GM19468 (cell line): ENCODE measurements at regions not wholly inside any gene's neighbourhood (a gene's known extent, or its start where the extent isn't known, plus 50 kb on each side); places are given as distances from the start of the nearest gene placed in this dataset.

Source experiments
- ATAC-seq: cut with Tn5 transposase; IDR thresholded peaks from one replicate; pipeline ENCODE4 v1.9.1; 2021; ENCODE audit warnings: mild to moderate bottlenecking, moderate library complexity, moderate number of reproducible peaks; ENCODE audit not compliant: unreplicated experiment; ENCODE audit errors: extremely low read depth

- no peak for ATAC-seq
Observed at GRCh38 chr18:64546451-64546850, 397.6 kb upstream of the LINC00305 start.

- no peak for ATAC-seq
Observed at GRCh38 chr18:64539847-64540246, 391.0 kb upstream of the LINC00305 start.

- ATAC-seq: no peak
Observed at GRCh38 chr18:64528646-64529045, 379.8 kb upstream of the LINC00305 start.

- ATAC-seq: no peak
Observed at GRCh38 chr18:64519201-64519600, 370.3 kb upstream of the LINC00305 start.

GRCh38 chr18:64518191-64518590, 369.3 kb upstream of the LINC00305 start:
- ATAC-seq: no peak

- no peak for ATAC-seq
Observed at GRCh38 chr18:64513401-64513800, 364.5 kb upstream of the LINC00305 start.

GRCh38 chr18:64490207-64490606, 341.3 kb upstream of the LINC00305 start:
- ATAC-seq: no peak

GRCh38 chr18:64488698-64489097, 339.8 kb upstream of the LINC00305 start:
- no peak for ATAC-seq

GRCh38 chr18:64474773-64475172, 325.9 kb upstream of the LINC00305 start:
- ATAC-seq: no peak

- ATAC-seq: no peak
Observed at GRCh38 chr18:64474255-64474654, 325.4 kb upstream of the LINC00305 start.

GRCh38 chr18:64449434-64449833, 300.5 kb upstream of the LINC00305 start:
- no peak for ATAC-seq

GRCh38 chr18:64444819-64445218, 295.9 kb upstream of the LINC00305 start:
- no peak for ATAC-seq

GRCh38 chr18:64438178-64438577, 289.3 kb upstream of the LINC00305 start:
- ATAC-seq: no peak

GRCh38 chr18:64436111-64436510, 287.2 kb upstream of the LINC00305 start:
- no peak for ATAC-seq

GRCh38 chr18:64419156-64419555, 270.3 kb upstream of the LINC00305 start:
- ATAC-seq: no peak

GRCh38 chr18:64416990-64417389, 268.1 kb upstream of the LINC00305 start:
- ATAC-seq: no peak

GRCh38 chr18:64415218-64415617, 266.3 kb upstream of the LINC00305 start:
- no peak for ATAC-seq

- no peak for ATAC-seq
Observed at GRCh38 chr18:64410685-64411084, 261.8 kb upstream of the LINC00305 start.

GRCh38 chr18:64409511-64409910, 260.6 kb upstream of the LINC00305 start:
- no peak for ATAC-seq

- ATAC-seq: no peak
Observed at GRCh38 chr18:64407606-64408005, 258.7 kb upstream of the LINC00305 start.

- ATAC-seq: no peak
Observed at GRCh38 chr18:64405161-64405560, 256.3 kb upstream of the LINC00305 start.

GRCh38 chr18:64403784-64404503, 255.1 kb upstream of the LINC00305 start:
- no peak for ATAC-seq
